ENCODE measurements at regions not wholly inside any gene's neighbourhood (a gene's known extent, or its start where the extent isn't known, plus 50 kb on each side); places are given as distances from the start of the nearest gene placed in this dataset.

DNA sequence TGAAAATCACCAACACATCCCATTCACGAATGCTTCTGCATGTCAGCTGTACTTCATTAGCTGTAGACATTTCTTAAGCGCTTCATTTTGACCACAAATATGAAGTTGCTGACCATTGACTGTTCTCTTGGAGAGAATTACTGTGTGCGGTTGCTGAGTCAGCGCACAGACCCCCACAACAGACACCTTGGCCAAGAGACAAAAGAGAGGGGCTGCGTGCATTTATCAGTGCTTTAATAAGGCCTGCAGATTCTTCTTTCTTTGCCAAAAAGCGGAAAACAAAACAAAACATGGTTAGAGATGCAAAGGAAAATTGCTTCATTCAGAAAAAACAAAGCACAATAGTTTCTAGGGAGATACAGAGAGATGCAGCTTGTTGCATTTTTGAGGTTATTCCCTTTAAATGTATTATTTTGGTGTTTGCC is 174.7 kb downstream of the ACKR3 start (continued):
- TF ChIP-seq, protein P1, sequence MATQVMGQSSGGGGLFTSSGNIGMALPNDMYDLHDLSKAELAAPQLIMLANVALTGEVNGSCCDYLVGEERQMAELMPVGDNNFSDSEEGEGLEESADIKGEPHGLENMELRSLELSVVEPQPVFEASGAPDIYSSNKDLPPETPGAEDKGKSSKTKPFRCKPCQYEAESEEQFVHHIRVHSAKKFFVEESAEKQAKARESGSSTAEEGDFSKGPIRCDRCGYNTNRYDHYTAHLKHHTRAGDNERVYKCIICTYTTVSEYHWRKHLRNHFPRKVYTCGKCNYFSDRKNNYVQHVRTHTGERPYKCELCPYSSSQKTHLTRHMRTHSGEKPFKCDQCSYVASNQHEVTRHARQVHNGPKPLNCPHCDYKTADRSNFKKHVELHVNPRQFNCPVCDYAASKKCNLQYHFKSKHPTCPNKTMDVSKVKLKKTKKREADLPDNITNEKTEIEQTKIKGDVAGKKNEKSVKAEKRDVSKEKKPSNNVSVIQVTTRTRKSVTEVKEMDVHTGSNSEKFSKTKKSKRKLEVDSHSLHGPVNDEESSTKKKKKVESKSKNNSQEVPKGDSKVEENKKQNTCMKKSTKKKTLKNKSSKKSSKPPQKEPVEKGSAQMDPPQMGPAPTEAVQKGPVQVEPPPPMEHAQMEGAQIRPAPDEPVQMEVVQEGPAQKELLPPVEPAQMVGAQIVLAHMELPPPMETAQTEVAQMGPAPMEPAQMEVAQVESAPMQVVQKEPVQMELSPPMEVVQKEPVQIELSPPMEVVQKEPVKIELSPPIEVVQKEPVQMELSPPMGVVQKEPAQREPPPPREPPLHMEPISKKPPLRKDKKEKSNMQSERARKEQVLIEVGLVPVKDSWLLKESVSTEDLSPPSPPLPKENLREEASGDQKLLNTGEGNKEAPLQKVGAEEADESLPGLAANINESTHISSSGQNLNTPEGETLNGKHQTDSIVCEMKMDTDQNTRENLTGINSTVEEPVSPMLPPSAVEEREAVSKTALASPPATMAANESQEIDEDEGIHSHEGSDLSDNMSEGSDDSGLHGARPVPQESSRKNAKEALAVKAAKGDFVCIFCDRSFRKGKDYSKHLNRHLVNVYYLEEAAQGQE (IDR thresholded peaks at IDR 0.05; ENCODE audit: low read depth, low read length), result no peak
- no peak for TF ChIP-seq FOXJ3 (CRISPR knock-in tag; IDR thresholded peaks at IDR 0.05)
- no peak for TF ChIP-seq CHD2 (IDR thresholded peaks at IDR 0.05; ENCODE audit: low read length, partially characterized antibody)
- peak; percentile 83; the same call in 1 of the 2 replicates for TF ChIP-seq RXRA (IDR thresholded peaks at IDR 0.05; ENCODE audit: borderline replicate concordance, low read depth)
- TF ChIP-seq NRF1 (IDR thresholded peaks at IDR 0.05; ENCODE audit: low read depth, low read length), result no peak
- TF ChIP-seq ELF1 (IDR thresholded peaks at IDR 0.05), result no peak
- TF ChIP-seq, protein P2, sequence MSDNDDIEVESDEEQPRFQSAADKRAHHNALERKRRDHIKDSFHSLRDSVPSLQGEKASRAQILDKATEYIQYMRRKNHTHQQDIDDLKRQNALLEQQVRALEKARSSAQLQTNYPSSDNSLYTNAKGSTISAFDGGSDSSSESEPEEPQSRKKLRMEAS (IDR thresholded peaks at IDR 0.05; ENCODE audit: low read depth), result 0 out of 2 replicates have a peak, but pooled peaks have one; percentile 44

DNA sequence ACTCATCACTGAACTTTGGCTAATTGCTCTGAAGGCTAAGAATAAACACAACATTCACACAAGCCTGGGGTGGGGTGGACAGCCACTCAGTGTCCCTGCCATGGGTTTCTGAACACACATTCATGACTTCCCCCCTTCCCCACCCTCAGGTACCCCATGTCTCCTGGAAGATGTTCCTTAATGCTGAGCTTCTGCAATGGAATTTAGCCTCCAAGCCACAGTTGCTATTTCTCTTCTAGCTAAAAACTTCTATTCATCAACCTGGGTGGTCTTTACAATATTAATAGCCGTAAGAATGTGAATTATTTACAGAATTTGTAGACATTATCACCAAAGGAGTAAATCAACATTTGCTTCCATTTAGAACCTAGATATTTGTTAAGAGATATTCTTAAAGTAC is 175.1 kb downstream of the ACKR3 start:
- Histone ChIP-seq H3K9me2 (no peaks in the 10 kb centered on the region), H3K79me2 (ENCODE audit: insufficient read depth) (no peaks in the 10 kb centered on the region), H4K20me1 (ENCODE audit: insufficient read depth) (peaks cover 4% of the 10 kb centered on the region; the same call in 1 of the 2 replicates), H3K36me3 (replicated peaks in 1 of 2; ENCODE audit: control insufficient read depth in 1 of 2, insufficient read depth in 2 of 2, low read length in 1 of 2) (no peaks in the 10 kb centered on the region), H3K27ac (ENCODE audit: low read depth in 2 of 2, low read length in 1 of 2) (peak overlapping the region in 1 of 2 experiments; percentile 76; a peak in 1 of 4 replicates), H3K4me2 (peak overlapping the region; percentile 57), H2AFZ (ENCODE audit: low read depth) (no peak overlapping the region), H3K4me3 (ENCODE audit: low read depth in 2 of 2, low read length in 1 of 2) (no peak overlapping the region), H3K9ac (no peak overlapping the region; the same call in 1 of the 2 replicates), H3F3A (replicated peaks; ENCODE audit: insufficient read depth) (peaks cover 8% of the 10 kb centered on the region), H3K9me3 (no peaks in the 10 kb centered on the region), H3K27me3 (ENCODE audit: insufficient read depth) (no peaks in the 10 kb centered on the region; the same call in 1 of the 2 replicates), H3K4me1 (ENCODE audit: control insufficient read depth in 1 of 2, insufficient read depth in 2 of 2, low read depth in 1 of 2, low read length in 1 of 2) (peaks cover 0 to 6% of the 10 kb centered on the region in 2 experiments; a peak in 1 of 4 replicates)
- no peak for DNase-seq
- TF ChIP-seq NRF1 (IDR thresholded peaks at IDR 0.05; ENCODE audit: low read depth, low read length) (no peak), EZH2phosphoT487 (IDR thresholded peaks at IDR 0.05; ENCODE audit: borderline replicate concordance, low read depth) (no peak), POLR2AphosphoS5 (IDR thresholded peaks at IDR 0.05; ENCODE audit: low read depth, low read length) (no peak)
- TF ChIP-seq, protein P3, sequence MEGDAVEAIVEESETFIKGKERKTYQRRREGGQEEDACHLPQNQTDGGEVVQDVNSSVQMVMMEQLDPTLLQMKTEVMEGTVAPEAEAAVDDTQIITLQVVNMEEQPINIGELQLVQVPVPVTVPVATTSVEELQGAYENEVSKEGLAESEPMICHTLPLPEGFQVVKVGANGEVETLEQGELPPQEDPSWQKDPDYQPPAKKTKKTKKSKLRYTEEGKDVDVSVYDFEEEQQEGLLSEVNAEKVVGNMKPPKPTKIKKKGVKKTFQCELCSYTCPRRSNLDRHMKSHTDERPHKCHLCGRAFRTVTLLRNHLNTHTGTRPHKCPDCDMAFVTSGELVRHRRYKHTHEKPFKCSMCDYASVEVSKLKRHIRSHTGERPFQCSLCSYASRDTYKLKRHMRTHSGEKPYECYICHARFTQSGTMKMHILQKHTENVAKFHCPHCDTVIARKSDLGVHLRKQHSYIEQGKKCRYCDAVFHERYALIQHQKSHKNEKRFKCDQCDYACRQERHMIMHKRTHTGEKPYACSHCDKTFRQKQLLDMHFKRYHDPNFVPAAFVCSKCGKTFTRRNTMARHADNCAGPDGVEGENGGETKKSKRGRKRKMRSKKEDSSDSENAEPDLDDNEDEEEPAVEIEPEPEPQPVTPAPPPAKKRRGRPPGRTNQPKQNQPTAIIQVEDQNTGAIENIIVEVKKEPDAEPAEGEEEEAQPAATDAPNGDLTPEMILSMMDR (IDR thresholded peaks at IDR 0.05), result no peak
- ChIA-PET POLR2A (no interaction called here), CTCF (no interaction called here)
- WGBS (ENCODE audit: low lambda C conversion rate), result 48% methylated on average over 1 of the region's 1 CpG
